Prostate gland (tissue), 2 donors: ENCODE measurements at regions not wholly inside any gene's neighbourhood (a gene's known extent, or its start where the extent isn't known, plus 50 kb on each side); places are given as distances from the start of the nearest gene placed in this dataset.

ENCODE experiments used
- POLR2A ChIP-seq: fragments of 450-650 bp; IDR thresholded peaks from one replicate; pipeline ENCODE4 v1.6.1; 2016; ENCODE audit warnings: antibody characterized with exemption, mild to moderate bottlenecking
- POLR2AphosphoS5 ChIP-seq: sonication (generic); formaldehyde crosslinking; IDR thresholded peaks from one replicate; pipeline ENCODE4 v1.6.1; 2017; ENCODE audit warnings: antibody characterized with exemption
- TF ChIP-seq, protein P1 (sequence below), 4 experiments: fragments of 200-600 bp in 2 of 4; fragments of 450-650 bp in 2 of 4; sonication (generic) in 2 of 4; IDR thresholded peaks; 1 replicate in 3 of 4; 2 replicates in 1 of 4; pipeline ENCODE4 v1.5.1; 2016 to 2019; ENCODE audit warnings: antibody characterized with exemption in 4 of 4, mild to moderate bottlenecking in 2 of 4, moderate library complexity in 2 of 4

DNA sequence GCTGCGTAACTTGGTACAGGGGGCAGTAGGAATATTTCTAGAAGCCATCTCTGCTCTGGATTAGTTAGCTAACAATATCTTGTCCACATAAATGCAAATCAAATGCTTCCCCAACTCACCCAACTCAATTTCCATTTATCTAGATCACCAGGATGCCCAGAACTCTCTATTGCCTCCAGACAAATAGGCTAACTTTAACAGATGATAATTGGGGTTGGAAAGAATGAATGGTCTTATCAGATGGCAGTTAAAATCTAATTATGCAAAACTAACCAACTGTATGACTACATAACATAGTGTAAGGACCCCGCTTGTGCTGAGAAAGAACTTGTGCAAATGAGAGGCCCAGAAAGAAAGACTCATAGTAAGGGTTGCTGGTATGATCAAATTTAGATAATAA is 1024.8 kb downstream of the PLA2G4A start:
- TF ChIP-seq, protein P1, sequence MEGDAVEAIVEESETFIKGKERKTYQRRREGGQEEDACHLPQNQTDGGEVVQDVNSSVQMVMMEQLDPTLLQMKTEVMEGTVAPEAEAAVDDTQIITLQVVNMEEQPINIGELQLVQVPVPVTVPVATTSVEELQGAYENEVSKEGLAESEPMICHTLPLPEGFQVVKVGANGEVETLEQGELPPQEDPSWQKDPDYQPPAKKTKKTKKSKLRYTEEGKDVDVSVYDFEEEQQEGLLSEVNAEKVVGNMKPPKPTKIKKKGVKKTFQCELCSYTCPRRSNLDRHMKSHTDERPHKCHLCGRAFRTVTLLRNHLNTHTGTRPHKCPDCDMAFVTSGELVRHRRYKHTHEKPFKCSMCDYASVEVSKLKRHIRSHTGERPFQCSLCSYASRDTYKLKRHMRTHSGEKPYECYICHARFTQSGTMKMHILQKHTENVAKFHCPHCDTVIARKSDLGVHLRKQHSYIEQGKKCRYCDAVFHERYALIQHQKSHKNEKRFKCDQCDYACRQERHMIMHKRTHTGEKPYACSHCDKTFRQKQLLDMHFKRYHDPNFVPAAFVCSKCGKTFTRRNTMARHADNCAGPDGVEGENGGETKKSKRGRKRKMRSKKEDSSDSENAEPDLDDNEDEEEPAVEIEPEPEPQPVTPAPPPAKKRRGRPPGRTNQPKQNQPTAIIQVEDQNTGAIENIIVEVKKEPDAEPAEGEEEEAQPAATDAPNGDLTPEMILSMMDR (IDR thresholded peaks at IDR 0.05), result no peak
- TF ChIP-seq POLR2A (no peak), POLR2AphosphoS5 (no peak)
